Nephron progenitor cell (in vitro differentiated cells): ENCODE measurements at regions not wholly inside any gene's neighbourhood (a gene's known extent, or its start where the extent isn't known, plus 50 kb on each side); places are given as distances from the start of the nearest gene placed in this dataset.

ENCODE experiments used
- DNase-seq: peaks from one replicate; pipeline ENCODE4 v3.0.0; 2021
- H3K27ac Mint-ChIP-seq: 2 replicates; pipeline ENCODE4 v1.8.0; 2021; ENCODE audit warnings: mild to moderate bottlenecking, moderate library complexity, mixed read lengths
- H3K27me3 Mint-ChIP-seq: 2 replicates; pipeline ENCODE4 v1.8.0; 2021; ENCODE audit warnings: mild to moderate bottlenecking, low read depth, mixed read lengths; ENCODE audit not compliant: poor library complexity
- H3K36me3 Mint-ChIP-seq: 2 replicates; pipeline ENCODE4 v1.8.0; 2021; ENCODE audit warnings: low read depth, mixed read lengths
- H3K4me1 Mint-ChIP-seq: 2 replicates; pipeline ENCODE4 v1.8.0; 2021; ENCODE audit warnings: mixed read lengths
- H3K4me3 Mint-ChIP-seq: 2 replicates; pipeline ENCODE4 v1.8.0; 2021; ENCODE audit warnings: mild to moderate bottlenecking, moderate library complexity, mixed read lengths
- H3K9me3 Mint-ChIP-seq: 2 replicates; pipeline ENCODE4 v1.8.0; 2021; ENCODE audit warnings: mild to moderate bottlenecking, moderate library complexity, mixed read lengths
- TF ChIP-seq, protein P1 (sequence below): fragments of 200-600 bp; sonication (generic); IDR thresholded peaks from 2 replicates; pipeline ENCODE4 v1.5.0; 2021; ENCODE audit warnings: antibody characterized with exemption

GRCh38 chr18:1103537-1103936, 198.9 kb downstream of the ADCYAP1 start:
- DNase-seq = no peak
- no peaks in the 10 kb centered on the region for H3K9me3 Mint-ChIP-seq
- H3K36me3 Mint-ChIP-seq = peaks cover 5% of the 10 kb centered on the region
- no peaks in the 10 kb centered on the region for H3K4me1 Mint-ChIP-seq
- TF ChIP-seq, protein P1, sequence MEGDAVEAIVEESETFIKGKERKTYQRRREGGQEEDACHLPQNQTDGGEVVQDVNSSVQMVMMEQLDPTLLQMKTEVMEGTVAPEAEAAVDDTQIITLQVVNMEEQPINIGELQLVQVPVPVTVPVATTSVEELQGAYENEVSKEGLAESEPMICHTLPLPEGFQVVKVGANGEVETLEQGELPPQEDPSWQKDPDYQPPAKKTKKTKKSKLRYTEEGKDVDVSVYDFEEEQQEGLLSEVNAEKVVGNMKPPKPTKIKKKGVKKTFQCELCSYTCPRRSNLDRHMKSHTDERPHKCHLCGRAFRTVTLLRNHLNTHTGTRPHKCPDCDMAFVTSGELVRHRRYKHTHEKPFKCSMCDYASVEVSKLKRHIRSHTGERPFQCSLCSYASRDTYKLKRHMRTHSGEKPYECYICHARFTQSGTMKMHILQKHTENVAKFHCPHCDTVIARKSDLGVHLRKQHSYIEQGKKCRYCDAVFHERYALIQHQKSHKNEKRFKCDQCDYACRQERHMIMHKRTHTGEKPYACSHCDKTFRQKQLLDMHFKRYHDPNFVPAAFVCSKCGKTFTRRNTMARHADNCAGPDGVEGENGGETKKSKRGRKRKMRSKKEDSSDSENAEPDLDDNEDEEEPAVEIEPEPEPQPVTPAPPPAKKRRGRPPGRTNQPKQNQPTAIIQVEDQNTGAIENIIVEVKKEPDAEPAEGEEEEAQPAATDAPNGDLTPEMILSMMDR = no peak
- peaks cover 3% of the 10 kb centered on the region for H3K27me3 Mint-ChIP-seq
- H3K27ac Mint-ChIP-seq = peak overlapping the region; percentile 8
- H3K4me3 Mint-ChIP-seq = no peak overlapping the region

GRCh38 chr18:1104181-1104881, 199.7 kb downstream of the ADCYAP1 start:
- Mint-ChIP-seq H3K27ac (no peak overlapping the region), H3K36me3 (no peaks in the 10 kb centered on the region), H3K4me3 (no peak overlapping the region), H3K27me3 (peaks cover 3% of the 10 kb centered on the region), H3K4me1 (no peaks in the 10 kb centered on the region), H3K9me3 (no peaks in the 10 kb centered on the region)
- no peak for DNase-seq
- TF ChIP-seq, protein P1 = no peak

DNA sequence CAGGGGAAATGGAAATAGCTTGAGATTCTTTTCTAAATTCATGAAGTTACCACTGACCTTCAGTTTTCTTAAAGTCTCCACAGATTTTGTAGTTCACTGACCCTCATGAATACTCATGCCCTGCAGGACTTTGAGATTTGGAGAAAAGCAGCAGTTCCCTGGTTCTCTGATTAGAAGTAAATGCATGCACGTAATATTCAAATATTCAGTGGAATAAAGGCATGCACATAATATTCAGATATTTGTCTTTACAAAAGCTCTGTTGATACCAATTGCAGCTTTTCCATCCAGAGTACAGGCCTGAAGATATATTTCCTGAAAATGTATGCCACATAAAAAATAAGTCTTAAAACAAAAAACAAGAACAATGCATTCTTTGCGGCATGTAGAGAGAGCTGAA, 219.8 kb downstream of the ADCYAP1 start:
- peaks cover 38% of the 10 kb centered on the region for H3K9me3 Mint-ChIP-seq
- no peak overlapping the region for H3K27ac Mint-ChIP-seq
- H3K4me3 Mint-ChIP-seq = no peak overlapping the region
- H3K4me1 Mint-ChIP-seq = no peaks in the 10 kb centered on the region
- H3K27me3 Mint-ChIP-seq = no peaks in the 10 kb centered on the region
- no peak for DNase-seq
- TF ChIP-seq, protein P1 = no peak
- H3K36me3 Mint-ChIP-seq = peaks cover 31% of the 10 kb centered on the region

GRCh38 chr18:1133541-1133940, 228.9 kb downstream of the ADCYAP1 start:
- no peaks in the 10 kb centered on the region for H3K27me3 Mint-ChIP-seq
- TF ChIP-seq, protein P1 = no peak

DNA sequence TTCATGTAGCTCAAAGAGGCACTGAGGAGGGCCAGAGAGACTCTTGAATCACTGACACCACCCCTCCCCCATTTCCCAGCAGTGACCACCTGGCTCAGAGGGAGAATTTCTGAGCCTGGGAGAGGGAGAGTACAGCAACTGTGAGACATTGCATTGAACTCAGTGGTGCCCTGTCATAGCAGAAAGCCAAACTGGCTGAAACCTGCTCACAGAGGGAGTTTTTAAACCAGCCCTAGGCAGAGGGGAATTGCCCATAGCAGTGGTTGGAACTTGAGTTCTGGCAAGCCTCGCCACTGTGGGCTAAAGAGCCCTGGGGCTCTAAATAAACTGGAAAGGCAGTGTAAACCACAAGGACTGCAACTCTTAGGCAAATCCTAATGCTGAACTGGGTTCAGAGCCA, 243.1 kb downstream of the ADCYAP1 start:
- H3K4me1 Mint-ChIP-seq = no peaks in the 10 kb centered on the region
- H3K4me3 Mint-ChIP-seq = no peak overlapping the region
- DNase-seq = no peak
- H3K9me3 Mint-ChIP-seq = peaks cover 55% of the 10 kb centered on the region
- H3K36me3 Mint-ChIP-seq = peaks cover 37% of the 10 kb centered on the region
- TF ChIP-seq, protein P1 = no peak
- no peaks in the 10 kb centered on the region for H3K27me3 Mint-ChIP-seq
- peak overlapping the region; percentile 83 for H3K27ac Mint-ChIP-seq

More at GRCh38 chr18:1133541-1133940, 228.9 kb downstream of the ADCYAP1 start:
- Mint-ChIP-seq H3K27ac (no peak overlapping the region), H3K9me3 (peaks cover 20% of the 10 kb centered on the region), H3K36me3 (peaks cover 29% of the 10 kb centered on the region), H3K4me3 (no peak overlapping the region), H3K4me1 (peaks cover 4% of the 10 kb centered on the region)
- no peak for DNase-seq

- Mint-ChIP-seq H3K4me1 (no peaks in the 10 kb centered on the region), H3K27ac (no peak overlapping the region), H3K36me3 (peaks cover 18% of the 10 kb centered on the region), H3K9me3 (peaks cover 36% of the 10 kb centered on the region), H3K4me3 (no peak overlapping the region), H3K27me3 (no peaks in the 10 kb centered on the region)
- no peak for DNase-seq
- TF ChIP-seq, protein P1 = no peak
These were observed 245.0 kb downstream of the ADCYAP1 start for GRCh38 chr18:1149709-1150108.
